SIG-M5 treated with dmso at 0.1 percent for 504 hours (cell line): ENCODE measurements at regions not wholly inside any gene's neighbourhood (a gene's known extent, or its start where the extent isn't known, plus 50 kb on each side); places are given as distances from the start of the nearest gene placed in this dataset.
A peak's percentile ranks its signal among the peaks of the same experiment; 100 is the strongest.
"Not testable (repeated sequence)": the region's sequence is repeated elsewhere in the genome, so short reads cannot be mapped to it uniquely, and the experiment has no call there.

Source experiments
- DNase-seq: peaks from one replicate; lab custom pipeline; 2025; ENCODE audit not compliant: unreplicated experiment; lab: John Stamatoyannopoulos, UW

DNA sequence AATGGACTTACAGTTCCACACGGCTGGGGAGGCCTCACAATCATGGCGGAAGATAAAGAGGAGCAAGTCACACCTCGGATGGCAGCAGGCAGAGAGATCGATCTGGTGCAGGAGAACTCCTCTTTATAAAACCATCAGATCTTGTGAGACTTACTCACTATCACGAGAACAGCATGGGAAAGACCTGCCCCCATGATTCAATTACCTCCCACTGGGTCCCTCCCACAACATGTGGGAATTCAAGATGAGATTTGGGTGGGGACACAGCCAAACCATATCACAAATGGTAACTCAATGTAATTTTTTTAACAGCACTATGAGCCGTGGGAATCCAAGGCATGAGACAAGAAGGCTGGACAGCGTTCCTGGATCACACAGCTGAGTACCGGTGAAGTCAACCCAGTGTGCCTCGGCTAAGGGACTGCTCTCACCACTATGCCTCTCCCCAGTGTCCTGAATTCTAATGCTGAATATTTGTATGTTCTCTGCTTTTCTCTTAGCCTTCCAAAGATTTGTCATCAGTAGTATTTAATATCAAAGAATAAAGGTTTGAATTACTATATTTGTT lies 84.3 kb downstream of the IRS2 start:
- DNase-seq = not testable (repeated sequence)

DNA sequence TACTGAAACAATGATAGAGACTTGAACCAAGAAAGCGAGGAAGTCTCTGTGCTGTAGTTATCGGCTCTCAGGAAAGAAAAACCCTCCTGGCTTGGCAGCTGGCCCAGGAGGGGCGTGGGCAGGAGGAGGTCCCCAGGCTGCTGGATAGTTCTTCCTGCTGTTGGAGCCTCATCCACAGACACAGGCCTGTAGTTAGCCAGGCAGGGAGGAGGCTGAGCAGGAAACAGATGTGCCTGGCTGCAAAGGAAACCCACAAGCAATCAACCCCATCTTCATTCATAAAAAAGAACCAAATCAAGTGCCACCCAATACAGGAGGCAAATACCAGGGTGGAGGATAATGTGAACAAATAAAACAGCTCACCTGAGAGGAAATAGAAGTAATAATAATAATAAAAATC lies 86.2 kb downstream of the IRS2 start:
- peak; percentile 88 for DNase-seq

DNA sequence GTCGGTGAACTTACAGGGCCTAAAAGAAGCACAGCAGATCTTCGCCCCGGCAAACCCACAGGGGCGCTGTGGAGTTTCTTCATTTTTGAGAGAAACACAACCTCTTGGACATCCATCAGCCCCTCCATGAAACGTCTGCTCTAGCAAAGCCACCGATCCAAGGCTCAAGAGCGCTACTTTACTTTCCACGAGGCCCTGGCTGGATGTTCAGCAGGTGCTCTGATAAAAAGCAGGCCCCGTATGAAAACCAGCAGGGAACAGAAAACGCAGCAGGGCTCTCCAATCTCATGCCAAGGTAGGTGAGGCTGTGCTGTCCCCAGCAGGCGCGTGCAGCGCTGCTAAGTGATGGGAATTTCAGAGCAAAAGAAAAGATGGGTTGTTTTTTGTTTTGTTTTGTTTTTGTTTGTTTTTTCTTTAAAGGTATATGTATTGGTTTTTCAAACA lies 86.7 kb downstream of the IRS2 start:
- DNase-seq = no peak

DNA sequence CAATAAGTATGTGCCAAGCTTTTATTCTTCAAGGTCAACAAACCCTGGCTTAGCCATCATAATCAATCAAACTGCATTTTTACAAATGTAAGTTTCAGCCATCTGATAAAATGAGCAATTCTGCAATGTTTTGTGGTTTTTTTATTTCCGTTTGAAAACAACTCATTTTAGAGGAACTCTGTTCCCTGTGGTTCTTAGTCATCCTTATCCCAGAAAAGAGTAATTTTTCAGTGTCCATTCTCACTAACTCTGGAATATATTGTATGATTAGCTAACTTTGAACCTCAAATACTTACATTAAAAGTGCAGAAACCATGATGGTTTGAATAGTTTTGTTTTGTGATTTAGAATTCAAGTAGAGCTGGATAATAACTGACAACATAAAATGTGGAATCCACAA lies 87.6 kb downstream of the IRS2 start:
- peak; percentile 22 for DNase-seq

DNA sequence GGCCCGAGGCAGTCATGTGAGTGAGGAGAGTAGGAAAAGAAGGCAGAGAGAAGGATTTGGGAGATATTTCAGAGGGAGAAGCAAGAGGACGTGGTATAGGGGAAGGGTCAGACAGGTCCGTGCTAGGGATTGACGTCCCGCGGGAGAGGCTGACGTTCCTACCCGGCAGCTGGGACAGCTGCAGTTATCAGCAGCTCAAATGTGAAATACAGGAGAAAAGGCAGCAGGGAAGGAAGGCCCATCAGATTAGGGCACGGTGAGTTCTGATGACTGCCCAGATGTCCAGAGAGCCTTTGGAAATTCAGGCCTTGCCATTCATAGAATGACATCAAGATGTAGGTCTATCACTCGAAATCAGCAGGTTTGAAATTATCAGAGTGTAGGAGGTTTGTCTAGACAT lies 88.4 kb downstream of the IRS2 start:
- DNase-seq = no peak

DNA sequence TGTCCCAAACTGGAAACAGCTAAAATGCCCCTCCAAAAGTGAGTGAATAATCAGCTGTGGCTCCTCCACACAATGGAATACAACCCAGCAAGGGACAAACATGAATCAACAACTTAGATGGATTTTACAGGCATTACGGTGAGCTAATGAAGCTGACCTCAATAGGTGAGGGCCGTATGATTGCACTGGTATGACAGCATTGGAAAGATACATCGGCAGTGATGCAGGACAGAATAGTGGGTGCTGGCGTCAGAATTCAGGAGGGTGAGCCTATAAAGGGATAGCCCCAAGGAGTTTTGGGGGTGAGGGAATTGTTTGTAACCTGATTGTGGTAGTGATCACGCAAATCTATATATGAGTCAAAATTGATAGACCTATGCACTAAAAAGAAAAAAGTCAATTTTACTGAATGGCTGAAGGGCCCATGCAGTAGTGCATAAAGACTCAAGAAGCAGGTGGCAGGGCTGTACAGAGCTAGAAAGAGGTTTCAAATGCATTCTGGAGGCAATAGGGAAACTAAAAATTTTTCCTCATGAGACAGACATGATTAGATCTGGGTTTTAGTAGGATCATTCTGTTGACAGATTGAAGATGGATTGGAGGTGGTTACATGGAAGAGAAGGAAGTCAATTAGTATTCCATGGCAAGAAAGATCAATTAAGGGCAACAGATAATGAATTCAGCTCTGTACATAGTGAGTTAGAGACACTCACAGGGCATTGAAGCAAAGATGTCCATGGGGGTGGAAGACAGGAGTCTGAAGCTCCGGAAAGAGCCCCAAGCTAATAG lies 90.8 kb downstream of the IRS2 start:
- DNase-seq = no peak

DNA sequence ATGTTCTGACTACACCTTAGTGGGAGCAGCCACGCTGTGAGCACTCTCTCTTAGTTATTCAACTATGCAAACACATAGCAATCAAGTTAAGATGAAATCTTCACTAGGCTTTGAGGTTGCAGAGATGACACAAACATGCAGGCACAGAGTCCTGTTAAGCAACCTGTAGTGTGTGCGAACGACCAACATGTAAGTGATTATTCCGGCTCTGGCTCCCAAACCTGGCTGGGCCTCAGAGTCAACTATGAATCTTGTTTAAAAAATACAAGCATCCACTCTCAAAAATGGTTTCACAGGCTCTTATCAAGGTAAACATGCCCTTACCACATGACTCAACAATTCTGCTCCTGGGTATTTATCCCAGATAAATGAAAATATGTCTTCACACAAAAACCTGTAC lies 91.4 kb downstream of the IRS2 start:
- no peak for DNase-seq

DNA sequence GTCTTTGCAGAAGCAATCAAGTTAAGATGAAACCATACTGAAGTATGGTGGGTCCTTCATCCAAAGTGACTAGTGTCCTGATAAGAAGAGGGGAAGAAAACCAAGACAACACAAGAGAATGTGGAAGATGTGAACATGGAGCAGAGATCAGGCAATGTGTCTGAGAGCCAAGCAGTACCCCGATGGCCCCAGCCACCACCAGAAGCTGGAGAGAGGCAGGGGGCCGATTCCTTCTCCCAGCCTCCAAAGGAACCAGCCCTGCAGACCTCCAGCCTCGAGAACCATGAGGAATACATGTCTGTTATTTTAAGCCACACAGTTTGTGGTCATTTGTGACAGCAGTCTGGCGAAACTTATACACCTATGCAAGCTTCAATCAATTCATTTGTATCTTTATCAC lies 93.2 kb downstream of the IRS2 start:
- no peak for DNase-seq

DNA sequence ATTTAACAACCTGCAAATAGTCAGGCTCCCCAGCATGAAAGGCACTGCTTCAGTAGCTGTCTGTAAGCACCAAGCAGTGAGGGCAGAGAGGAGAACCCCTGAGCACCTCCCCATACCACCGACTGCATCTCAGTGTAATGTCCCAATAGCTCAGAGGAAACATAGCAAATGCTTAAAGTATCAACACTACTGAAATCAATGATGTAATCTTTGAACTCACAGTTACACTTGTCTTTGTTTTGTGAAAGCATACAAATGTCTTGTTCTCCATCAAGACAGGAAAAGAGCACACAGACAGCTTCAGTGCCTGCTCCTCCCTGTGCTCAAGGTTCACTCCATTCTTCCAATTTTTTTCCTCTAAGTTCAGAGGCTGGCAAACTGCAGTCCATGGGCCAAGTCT lies 94.7 kb downstream of the IRS2 start:
- peak; percentile 16 for DNase-seq

DNA sequence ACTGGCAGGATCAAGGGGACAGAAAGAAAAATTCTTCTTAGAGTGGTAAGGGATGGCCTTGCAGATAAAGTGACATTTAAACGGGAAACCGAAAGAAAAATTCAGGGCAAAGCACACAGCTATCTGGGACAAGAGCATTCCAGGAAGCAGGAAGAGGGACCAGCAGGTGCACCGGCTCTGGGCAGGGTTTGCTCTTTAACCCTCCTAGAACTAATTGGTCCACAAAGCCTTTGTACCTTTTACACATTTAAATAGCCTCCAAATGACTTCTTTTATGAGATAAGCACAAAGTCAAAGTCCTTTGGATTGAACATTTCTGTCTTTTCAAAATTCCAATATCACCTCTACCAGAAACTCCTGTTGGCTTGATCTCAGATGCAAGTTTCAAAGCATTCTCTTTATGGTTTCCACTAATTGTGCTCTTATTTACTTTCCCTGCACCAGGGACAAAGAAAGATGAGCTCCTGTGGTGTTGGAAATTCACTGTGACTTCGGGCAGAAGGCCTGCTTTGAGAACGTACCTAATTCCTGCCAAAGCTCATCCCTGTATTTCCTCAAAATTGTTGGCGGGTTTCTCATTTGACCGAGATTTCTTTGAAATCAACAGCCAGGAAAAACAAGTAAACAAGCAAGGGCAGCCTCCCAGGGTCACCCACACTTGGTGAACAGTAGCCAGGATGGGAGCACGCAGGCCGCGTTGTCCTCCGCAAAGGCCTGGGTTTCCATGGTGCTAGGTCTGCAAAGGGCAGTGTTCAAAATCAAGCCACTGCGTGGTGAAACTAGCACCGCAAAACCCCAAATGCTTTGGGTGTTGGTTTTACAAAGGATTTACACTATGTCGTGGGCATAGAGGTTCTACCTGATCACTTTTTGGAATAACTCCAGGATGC lies 98.6 kb downstream of the IRS2 start:
- DNase-seq = no peak

DNA sequence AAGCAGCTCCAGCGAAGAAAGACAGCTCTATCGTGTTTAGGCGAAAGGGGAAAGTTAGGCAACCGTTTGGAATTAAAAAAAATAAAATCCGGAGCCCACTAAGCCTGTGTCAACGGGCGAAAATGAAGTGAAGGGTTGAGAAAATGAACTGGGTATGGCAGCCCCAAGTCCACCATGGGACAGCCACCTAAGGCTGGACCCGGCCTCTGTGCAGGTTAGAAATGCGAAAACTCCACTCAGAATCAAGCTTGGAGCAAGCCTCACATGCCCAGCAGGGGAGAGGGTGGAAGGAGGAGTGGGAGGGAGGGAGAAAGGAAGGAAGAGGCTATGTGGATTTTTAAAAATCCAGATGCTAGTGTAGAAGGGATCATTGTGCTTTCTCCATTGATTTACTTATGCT lies 101.2 kb downstream of the IRS2 start:
- DNase-seq = no peak

DNA sequence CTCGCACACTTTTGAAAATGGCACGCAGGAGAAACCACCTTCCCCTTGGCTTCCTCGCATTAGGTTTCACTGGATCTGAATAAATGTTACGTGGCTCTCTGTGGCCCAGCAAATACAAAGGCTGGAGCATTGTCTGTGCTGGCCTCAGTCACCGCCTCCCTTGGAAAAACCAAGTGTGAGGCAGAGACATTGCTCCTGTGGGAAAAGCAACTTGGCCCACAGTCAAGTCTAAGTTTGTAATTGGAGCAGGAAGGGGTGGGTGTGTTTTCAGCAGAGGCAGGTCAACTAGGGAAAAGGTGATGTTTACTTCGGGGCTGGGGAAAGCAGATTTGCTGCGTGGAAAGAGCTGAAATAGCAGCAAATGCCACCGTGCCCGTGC lies 101.6 kb downstream of the IRS2 start:
- no peak for DNase-seq

DNA sequence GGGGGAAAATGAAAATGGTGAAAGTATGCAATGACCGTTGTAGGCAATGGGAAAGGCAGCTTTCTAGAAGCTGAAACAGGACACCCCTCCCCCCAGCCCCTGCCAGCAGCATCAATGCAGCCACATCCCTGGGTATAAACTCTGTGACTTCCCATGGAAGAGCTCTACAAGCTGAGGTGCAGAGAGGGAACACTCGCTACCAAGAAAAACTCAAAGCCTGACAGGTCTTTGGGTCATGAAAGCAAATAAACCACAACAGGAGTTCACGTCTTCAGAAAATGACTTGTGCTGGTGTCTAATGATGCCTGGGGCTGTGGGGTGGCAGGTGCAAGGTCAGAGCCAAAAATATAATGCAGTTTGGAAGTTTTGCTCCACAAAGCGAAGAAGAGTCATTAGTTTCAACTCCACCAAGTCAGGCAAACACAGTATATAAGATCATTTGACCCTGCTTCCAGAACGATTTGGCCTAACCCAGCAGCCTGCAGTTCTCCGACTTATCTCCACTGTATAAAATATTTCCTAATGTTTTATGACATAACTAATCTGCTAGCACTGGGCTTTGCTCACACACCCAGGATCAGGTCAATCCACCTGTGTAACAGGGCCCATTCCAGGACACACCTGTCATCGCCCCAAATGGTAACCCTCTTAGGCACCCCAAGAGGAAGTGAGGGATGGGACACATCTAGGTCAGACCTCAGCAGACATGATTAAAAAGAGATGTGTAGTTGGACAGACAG lies 102.1 kb downstream of the IRS2 start:
- no peak for DNase-seq

DNA sequence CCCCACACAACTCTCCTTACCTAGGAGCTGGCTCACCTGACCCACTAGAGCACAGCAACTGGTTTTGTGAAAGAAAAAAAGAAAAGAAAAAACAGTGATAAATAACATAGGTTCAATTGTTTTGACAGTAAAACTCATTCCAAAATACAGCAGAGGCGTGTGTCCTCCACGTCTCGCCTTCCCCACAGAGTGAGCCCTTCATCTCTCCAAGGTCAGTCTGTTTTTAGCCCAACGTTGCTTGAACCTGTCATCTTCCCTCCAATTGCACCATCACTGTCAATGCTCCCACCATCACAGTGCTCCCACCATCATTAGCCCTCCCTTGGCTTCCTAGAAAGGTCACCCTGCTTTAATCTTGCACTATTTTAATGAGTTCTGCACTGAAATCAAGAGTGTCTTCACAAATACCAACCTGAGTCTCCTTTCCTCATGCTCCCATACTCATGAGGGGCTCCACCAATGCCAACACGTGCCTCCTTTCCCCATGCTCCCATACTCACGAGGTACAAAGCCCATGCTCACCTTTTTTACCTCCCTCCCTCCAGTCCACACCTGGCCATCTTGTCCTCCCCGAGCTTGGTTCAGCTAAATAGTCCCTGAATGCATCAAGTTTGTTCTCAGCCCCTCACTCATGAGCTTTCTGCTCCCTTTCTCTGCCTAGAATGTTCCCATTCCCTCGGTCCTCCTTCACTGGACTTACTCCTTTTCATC lies 103.7 kb downstream of the IRS2 start:
- no peak for DNase-seq

DNA sequence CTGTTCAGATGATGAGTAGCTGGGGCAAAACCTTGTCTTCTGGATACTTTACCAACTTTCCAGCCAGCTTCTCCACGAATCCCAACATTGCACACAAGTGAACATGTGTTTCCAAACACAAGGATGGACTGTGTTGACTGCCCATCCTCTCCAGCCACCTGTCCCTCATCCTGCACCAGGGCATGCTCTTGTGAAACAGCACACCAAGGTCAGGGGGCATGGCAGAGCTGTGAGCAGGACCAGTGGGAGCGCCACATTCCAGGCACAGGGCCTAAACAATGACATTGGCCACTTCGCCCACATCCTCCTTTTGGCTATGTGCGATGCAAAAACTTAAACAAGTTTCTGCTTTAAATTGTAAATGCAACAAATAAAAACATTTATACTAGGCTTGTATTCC lies 105.5 kb downstream of the IRS2 start:
- no peak for DNase-seq

DNA sequence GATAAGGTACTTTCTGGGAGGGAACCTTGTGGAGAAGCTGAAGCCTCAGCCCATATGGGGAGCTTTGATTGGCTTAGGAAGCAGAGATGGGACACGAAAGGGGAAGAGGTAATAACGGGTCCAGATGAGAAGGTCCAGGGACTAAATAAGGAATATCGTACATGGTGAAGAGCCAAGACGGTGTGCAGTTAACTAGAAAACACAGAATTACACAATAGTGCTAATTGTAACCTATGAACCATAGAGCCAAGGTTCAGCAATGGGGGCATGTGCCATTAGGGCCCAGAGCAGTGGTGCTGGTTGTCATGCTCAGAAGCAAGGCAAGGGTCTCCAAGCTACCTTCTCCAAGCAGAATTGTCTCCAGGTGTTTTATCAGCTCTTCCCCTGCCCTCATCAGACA lies 106.1 kb downstream of the IRS2 start:
- DNase-seq = no peak

DNA sequence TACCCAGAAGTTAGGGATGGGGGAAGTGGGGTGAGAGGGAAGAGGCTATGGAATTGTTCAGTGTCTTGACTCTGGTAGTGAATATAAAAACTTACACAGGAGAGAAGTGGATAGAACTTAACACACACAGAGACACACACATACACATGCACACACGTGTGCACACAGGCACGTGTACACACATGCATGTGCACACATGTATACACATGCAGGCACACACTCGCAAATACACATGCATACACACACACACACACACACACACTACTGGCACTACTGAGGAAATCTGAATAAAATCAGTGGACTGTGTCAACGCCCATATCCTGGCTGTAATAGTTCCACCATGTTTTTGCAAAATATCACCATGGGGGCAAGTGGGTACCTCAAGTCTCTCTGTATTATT lies 107.9 kb downstream of the IRS2 start:
- no peak for DNase-seq

DNA sequence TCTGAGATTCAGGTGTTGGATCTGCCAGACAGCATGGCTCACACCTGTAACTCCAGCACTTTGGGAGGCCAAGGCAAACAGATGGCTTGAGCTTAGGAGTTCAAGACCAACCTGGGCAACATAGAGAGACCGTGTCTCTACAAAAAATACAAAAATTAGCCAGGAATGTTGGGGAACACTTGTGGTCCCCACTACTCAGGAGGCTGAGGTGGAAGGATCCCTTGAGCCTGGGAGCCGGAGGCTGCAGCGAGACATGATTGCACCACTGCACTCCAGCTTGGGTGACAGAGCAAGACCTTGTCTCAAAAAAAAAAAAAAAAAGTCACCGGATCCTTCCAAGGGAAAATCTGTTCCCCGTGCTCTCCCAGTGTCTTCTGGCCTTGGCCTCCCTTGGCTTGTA lies 109.2 kb downstream of the IRS2 start:
- DNase-seq = no peak

DNA sequence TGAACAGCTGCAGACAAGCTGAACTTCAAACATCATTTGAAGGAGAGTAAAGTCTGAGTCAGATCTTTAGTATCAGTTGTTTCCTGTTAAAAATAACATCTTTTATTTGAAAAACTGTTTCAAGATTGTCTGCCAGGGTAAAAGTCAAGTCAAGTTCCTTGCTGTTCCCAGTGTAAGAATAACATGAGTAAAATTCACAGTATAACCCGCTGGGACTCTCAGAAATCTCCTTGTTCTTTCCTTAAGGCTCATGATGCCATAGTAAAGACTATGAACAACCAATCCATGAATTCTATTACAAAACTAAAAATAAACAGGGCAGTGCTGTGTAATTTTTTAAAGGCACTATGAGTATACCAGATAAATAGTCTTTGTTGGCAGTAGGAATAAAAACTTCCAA lies 112.9 kb downstream of the IRS2 start:
- no peak for DNase-seq

DNA sequence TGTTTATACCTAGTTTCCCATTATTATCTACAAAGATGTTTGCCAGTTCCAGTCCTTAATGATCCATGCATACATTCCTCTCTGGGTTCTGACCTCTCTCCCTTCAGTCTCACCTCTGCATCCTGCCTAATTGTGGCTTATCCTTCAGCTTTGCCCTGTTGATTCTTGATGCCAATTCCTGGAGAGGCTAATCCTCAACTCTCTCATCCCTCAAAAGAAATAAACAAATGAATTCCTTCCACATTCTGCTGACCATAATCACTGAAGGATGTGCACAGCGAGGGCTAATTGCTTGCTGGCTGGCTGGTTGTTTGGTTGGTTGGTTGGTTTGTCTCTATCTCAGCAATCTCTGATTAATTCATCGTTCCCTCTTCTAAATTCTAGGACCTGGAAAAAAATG lies 113.8 kb downstream of the IRS2 start:
- DNase-seq = no peak

DNA sequence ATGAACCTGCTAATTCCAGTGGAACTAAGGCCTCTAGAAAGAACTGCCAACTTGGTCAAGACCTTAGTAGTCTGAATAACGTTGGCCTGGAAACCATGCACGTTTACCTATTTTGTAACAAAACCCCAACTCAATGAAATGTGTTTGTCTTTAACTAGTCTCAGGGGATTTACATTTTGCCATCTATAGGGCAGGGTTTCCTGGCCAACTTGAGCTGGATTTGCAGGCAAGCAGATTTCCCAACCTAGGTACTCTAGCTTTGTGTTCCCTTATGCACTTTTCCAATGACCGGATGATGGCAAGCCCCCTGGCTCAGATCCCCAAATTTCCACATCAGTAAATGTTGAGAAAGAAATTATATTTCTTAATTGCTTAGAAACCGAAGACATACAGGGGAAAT lies 114.5 kb downstream of the IRS2 start:
- DNase-seq = no peak
